Thyroid gland (tissue), 4 donors: ENCODE measurements at regions not wholly inside any gene's neighbourhood (a gene's known extent, or its start where the extent isn't known, plus 50 kb on each side); places are given as distances from the start of the nearest gene placed in this dataset.

ENCODE experiments used
- POLR2A ChIP-seq, 2 donors: fragments of 450-650 bp; IDR thresholded peaks; one replicate each; pipeline ENCODE4 v1.6.1; 2017; ENCODE audit warnings: antibody characterized with exemption in 2 of 2, mild to moderate bottlenecking in 2 of 2, moderate library complexity in 1 of 2
- TF ChIP-seq, protein P1 (sequence below), 6 experiments: fragments of 200-600 bp in 3 of 6; fragments of 450-650 bp in 3 of 6; sonication (generic) in 3 of 6; IDR thresholded peaks; one replicate each; pipeline ENCODE4 v1.5.1; 2016 to 2019; ENCODE audit warnings: antibody characterized with exemption in 6 of 6, mild to moderate bottlenecking in 2 of 6, inconsistent platforms in 1 of 6, moderate library complexity in 1 of 6

- TF ChIP-seq, protein P1, sequence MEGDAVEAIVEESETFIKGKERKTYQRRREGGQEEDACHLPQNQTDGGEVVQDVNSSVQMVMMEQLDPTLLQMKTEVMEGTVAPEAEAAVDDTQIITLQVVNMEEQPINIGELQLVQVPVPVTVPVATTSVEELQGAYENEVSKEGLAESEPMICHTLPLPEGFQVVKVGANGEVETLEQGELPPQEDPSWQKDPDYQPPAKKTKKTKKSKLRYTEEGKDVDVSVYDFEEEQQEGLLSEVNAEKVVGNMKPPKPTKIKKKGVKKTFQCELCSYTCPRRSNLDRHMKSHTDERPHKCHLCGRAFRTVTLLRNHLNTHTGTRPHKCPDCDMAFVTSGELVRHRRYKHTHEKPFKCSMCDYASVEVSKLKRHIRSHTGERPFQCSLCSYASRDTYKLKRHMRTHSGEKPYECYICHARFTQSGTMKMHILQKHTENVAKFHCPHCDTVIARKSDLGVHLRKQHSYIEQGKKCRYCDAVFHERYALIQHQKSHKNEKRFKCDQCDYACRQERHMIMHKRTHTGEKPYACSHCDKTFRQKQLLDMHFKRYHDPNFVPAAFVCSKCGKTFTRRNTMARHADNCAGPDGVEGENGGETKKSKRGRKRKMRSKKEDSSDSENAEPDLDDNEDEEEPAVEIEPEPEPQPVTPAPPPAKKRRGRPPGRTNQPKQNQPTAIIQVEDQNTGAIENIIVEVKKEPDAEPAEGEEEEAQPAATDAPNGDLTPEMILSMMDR (IDR thresholded peaks at IDR 0.05): no peak
- no peak for TF ChIP-seq POLR2A (IDR thresholded peaks at IDR 0.05)
Measured at GRCh38 chr2:155266583-155266982, 568.1 kb downstream of the KCNJ3 start.
